ENCODE measurements at regions not wholly inside any gene's neighbourhood (a gene's known extent, or its start where the extent isn't known, plus 50 kb on each side); places are given as distances from the start of the nearest gene placed in this dataset.

DNA sequence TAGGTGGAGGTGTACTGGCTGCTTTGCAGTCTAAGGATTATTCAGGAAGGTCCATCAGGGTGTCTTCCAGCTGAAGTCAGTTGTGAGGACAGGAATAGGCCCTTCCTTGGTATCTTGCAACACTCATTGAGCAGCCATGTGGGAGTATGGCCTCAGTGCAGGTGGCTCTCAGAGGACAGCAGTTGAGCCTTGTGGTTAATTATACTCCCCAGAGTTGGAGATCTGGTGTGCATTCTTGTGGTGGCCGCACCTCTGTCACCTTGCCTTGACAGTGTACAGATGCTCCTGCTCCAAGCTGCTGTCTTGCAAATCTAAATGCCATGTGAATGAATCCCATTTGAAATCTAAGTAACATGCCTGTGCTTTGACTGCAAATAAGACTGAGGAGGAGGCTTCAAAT, 339.9 kb upstream of the BCHE start:
- TF ChIP-seq, protein P1, sequence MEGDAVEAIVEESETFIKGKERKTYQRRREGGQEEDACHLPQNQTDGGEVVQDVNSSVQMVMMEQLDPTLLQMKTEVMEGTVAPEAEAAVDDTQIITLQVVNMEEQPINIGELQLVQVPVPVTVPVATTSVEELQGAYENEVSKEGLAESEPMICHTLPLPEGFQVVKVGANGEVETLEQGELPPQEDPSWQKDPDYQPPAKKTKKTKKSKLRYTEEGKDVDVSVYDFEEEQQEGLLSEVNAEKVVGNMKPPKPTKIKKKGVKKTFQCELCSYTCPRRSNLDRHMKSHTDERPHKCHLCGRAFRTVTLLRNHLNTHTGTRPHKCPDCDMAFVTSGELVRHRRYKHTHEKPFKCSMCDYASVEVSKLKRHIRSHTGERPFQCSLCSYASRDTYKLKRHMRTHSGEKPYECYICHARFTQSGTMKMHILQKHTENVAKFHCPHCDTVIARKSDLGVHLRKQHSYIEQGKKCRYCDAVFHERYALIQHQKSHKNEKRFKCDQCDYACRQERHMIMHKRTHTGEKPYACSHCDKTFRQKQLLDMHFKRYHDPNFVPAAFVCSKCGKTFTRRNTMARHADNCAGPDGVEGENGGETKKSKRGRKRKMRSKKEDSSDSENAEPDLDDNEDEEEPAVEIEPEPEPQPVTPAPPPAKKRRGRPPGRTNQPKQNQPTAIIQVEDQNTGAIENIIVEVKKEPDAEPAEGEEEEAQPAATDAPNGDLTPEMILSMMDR (IDR thresholded peaks at IDR 0.05): no peak
- no peak for TF ChIP-seq EZH2 (IDR thresholded peaks at IDR 0.05; ENCODE audit: borderline replicate concordance, insufficient read depth, low read depth, low read length, poor library complexity, severe bottlenecking)
